ENCODE measurements at regions not wholly inside any gene's neighbourhood (a gene's known extent, or its start where the extent isn't known, plus 50 kb on each side); places are given as distances from the start of the nearest gene placed in this dataset.

GRCh38 chr12:98355933-98356332 is 159.5 kb upstream of the TMPO start:
- Histone ChIP-seq H3K36me3 (no peaks in the 10 kb centered on the region), H3K4me3 (no peak overlapping the region), H3K27ac (no peak overlapping the region), H3K9me3 (no peaks in the 10 kb centered on the region), H3K27me3 (no peaks in the 10 kb centered on the region), H3K4me1 (no peaks in the 10 kb centered on the region)
- intact Hi-C loops (cut with DNase I; ENCODE audit: low total_unique reads) (no loop called here), in situ Hi-C loops (cut with MboI; ENCODE audit: low sequenced_read_pairs in 4 of 4) (no loop called here)
- TF ChIP-seq POLR2A (IDR thresholded peaks at IDR 0.05), result no peak
- TF ChIP-seq CTCF (IDR thresholded peaks at IDR 0.05 in 4 of 5, conservative IDR thresholded peaks at IDR 0.05 in 1 of 5), result no peak
- DNase-seq, result no peak
- no peak for ATAC-seq

GRCh38 chr12:98358144-98358543 is 157.2 kb upstream of the TMPO start:
- H3K36me3 ChIP-seq, result no peaks in the 10 kb centered on the region
- no peak overlapping the region for H3K27ac ChIP-seq
- H3K4me3 ChIP-seq, result no peak overlapping the region
- no peak for ATAC-seq
- H3K27me3 ChIP-seq, result peaks cover 0 to 7% (median 0%) of the 10 kb centered on the region in 3 donors
- intact Hi-C loops (cut with DNase I; ENCODE audit: low total_unique reads), result no loop called here
- TF ChIP-seq CTCF (IDR thresholded peaks at IDR 0.05 in 4 of 5, conservative IDR thresholded peaks at IDR 0.05 in 1 of 5), result no peak
- TF ChIP-seq POLR2A (IDR thresholded peaks at IDR 0.05), result no peak
- no peaks in the 10 kb centered on the region for H3K9me3 ChIP-seq
- H3K4me1 ChIP-seq, result no peaks in the 10 kb centered on the region
- in situ Hi-C loops (cut with MboI; ENCODE audit: low sequenced_read_pairs in 4 of 4), result no loop called here
- DNase-seq, result no peak

- H3K9me3 ChIP-seq, result no peaks in the 10 kb centered on the region
- H3K36me3 ChIP-seq, result no peaks in the 10 kb centered on the region
- H3K4me3 ChIP-seq, result no peak overlapping the region
- intact Hi-C loops (cut with DNase I; ENCODE audit: low total_unique reads), result no loop called here
- TF ChIP-seq POLR2A (IDR thresholded peaks at IDR 0.05), result no peak
- TF ChIP-seq CTCF (IDR thresholded peaks at IDR 0.05 in 4 of 5, conservative IDR thresholded peaks at IDR 0.05 in 1 of 5), result no peak
- DNase-seq (no peak), ATAC-seq (no peak)
- no peaks in the 10 kb centered on the region for H3K4me1 ChIP-seq
- in situ Hi-C loops (cut with MboI; ENCODE audit: low sequenced_read_pairs in 4 of 4), result no loop called here
- peaks cover 0 to 7% (median 0%) of the 10 kb centered on the region in 3 donors for H3K27me3 ChIP-seq
- H3K27ac ChIP-seq, result no peak overlapping the region
Observed at GRCh38 chr12:98359856-98360255, 155.5 kb upstream of the TMPO start.

- Histone ChIP-seq H3K27me3 (peaks cover 0 to 7% (median 0%) of the 10 kb centered on the region in 3 donors), H3K4me3 (no peak overlapping the region), H3K4me1 (no peaks in the 10 kb centered on the region), H3K27ac (no peak overlapping the region), H3K9me3 (no peaks in the 10 kb centered on the region), H3K36me3 (no peaks in the 10 kb centered on the region)
- ATAC-seq (no peak), DNase-seq (no peak)
- in situ Hi-C loops (cut with MboI; ENCODE audit: low sequenced_read_pairs in 4 of 4) (no loop called here), intact Hi-C loops (cut with DNase I; ENCODE audit: low total_unique reads) (no loop called here)
- TF ChIP-seq CTCF (IDR thresholded peaks at IDR 0.05 in 4 of 5, conservative IDR thresholded peaks at IDR 0.05 in 1 of 5) (no peak), POLR2A (IDR thresholded peaks at IDR 0.05) (no peak)
Observed at GRCh38 chr12:98360401-98360800, 155.0 kb upstream of the TMPO start.

GRCh38 chr12:98369581-98369980 is 145.8 kb upstream of the TMPO start:
- DNase-seq, result no peak
- TF ChIP-seq POLR2A (IDR thresholded peaks at IDR 0.05) (no peak), CTCF (IDR thresholded peaks at IDR 0.05 in 4 of 5, conservative IDR thresholded peaks at IDR 0.05 in 1 of 5) (no peak)
- in situ Hi-C loops (cut with MboI; ENCODE audit: low sequenced_read_pairs in 4 of 4), result no loop called here

More at GRCh38 chr12:98369581-98369980, 145.8 kb upstream of the TMPO start:
- intact Hi-C loops (cut with DNase I; ENCODE audit: low total_unique reads), result no loop called here
- Histone ChIP-seq H3K9me3 (no peaks in the 10 kb centered on the region), H3K4me1 (no peaks in the 10 kb centered on the region), H3K36me3 (no peaks in the 10 kb centered on the region), H3K4me3 (no peak overlapping the region), H3K27me3 (no peaks in the 10 kb centered on the region), H3K27ac (no peak overlapping the region)
- ATAC-seq, result no peak
